Right atrium auricular region (tissue), 2 donors: ENCODE measurements at regions not wholly inside any gene's neighbourhood (a gene's known extent, or its start where the extent isn't known, plus 50 kb on each side); places are given as distances from the start of the nearest gene placed in this dataset.

Experiments used
- DNase-seq: peaks from one replicate; pipeline ENCODE4 v3.0.0-alpha.2; 2019; ENCODE audit warnings: low spot score
- H3K27ac ChIP-seq, 2 donors: fragments of 200-600 bp; sonication (generic); 1 replicate in 1 of 2; 2 replicates in 1 of 2; pipeline ENCODE4 v1.5.1; 2016 to 2019
- H3K27me3 ChIP-seq, 2 donors: fragments of 200-600 bp; sonication (generic); one replicate each; pipeline versions ENCODE4 v1.5.1 to v1.6.0; 2017 to 2019
- H3K36me3 ChIP-seq: fragments of 200-600 bp; sonication (generic); one replicate; pipeline ENCODE4 v1.5.1; 2016
- H3K4me1 ChIP-seq, 2 donors: fragments of 200-600 bp; sonication (generic); one replicate each; pipeline versions ENCODE4 v1.5.1 to v1.6.0; 2017 to 2019
- H3K4me3 ChIP-seq, 2 donors: fragments of 200-600 bp; sonication (generic); 1 replicate in 1 of 2; 2 replicates in 1 of 2; pipeline ENCODE4 v1.5.1; 2017 to 2019; ENCODE audit warnings: mild to moderate bottlenecking in 1 of 2, moderate library complexity in 1 of 2
- H3K9me3 ChIP-seq, 2 donors: fragments of 200-600 bp; sonication (generic); one replicate each; pipeline ENCODE4 v1.5.1; 2019
- CTCF ChIP-seq, 2 donors: fragments of 200-600 bp; sonication (generic); IDR thresholded peaks; one replicate each; pipeline ENCODE4 v1.5.1; 2019; ENCODE audit warnings: antibody characterized with exemption in 2 of 2

- Histone ChIP-seq H3K4me1 (peaks cover 0 to 9% of the 10 kb centered on the region in 2 donors), H3K36me3 (no peaks in the 10 kb centered on the region), H3K4me3 (no peak overlapping the region), H3K9me3 (no peaks in the 10 kb centered on the region), H3K27me3 (no peaks in the 10 kb centered on the region), H3K27ac (peak overlapping the region in 1 of 2 donors; percentile 44)
- no peak for TF ChIP-seq CTCF (IDR thresholded peaks at IDR 0.05)
- DNase-seq, result no peak
Observed at GRCh38 chr4:124092101-124092500, 620.4 kb downstream of the ANKRD50 start.

- Histone ChIP-seq H3K9me3 (no peaks in the 10 kb centered on the region), H3K27ac (peak overlapping the region in 1 of 2 donors; percentile 44), H3K36me3 (no peaks in the 10 kb centered on the region), H3K4me3 (no peak overlapping the region), H3K27me3 (no peaks in the 10 kb centered on the region), H3K4me1 (peaks cover 0 to 9% of the 10 kb centered on the region in 2 donors)
- no peak for TF ChIP-seq CTCF (IDR thresholded peaks at IDR 0.05)
- no peak for DNase-seq
Observed at GRCh38 chr4:124092541-124092984, 620.0 kb downstream of the ANKRD50 start.

GRCh38 chr4:124095621-124096020 is 616.9 kb downstream of the ANKRD50 start:
- no peak for TF ChIP-seq CTCF (IDR thresholded peaks at IDR 0.05)
- Histone ChIP-seq H3K4me3 (no peak overlapping the region), H3K27me3 (no peaks in the 10 kb centered on the region), H3K36me3 (no peaks in the 10 kb centered on the region), H3K4me1 (peaks cover 0 to 9% of the 10 kb centered on the region in 2 donors), H3K9me3 (no peaks in the 10 kb centered on the region), H3K27ac (no peak overlapping the region)
- no peak for DNase-seq

- no peaks in the 10 kb centered on the region for H3K9me3 ChIP-seq
- DNase-seq, result no peak
- TF ChIP-seq CTCF (IDR thresholded peaks at IDR 0.05), result no peak
- no peak overlapping the region for H3K27ac ChIP-seq
- H3K27me3 ChIP-seq, result no peaks in the 10 kb centered on the region
- H3K4me1 ChIP-seq, result peaks cover 0 to 9% of the 10 kb centered on the region in 2 donors
- no peak overlapping the region for H3K4me3 ChIP-seq
- H3K36me3 ChIP-seq, result no peaks in the 10 kb centered on the region
Observed at GRCh38 chr4:124096290-124096689, 616.2 kb downstream of the ANKRD50 start.

- H3K4me1 ChIP-seq, result peaks cover 0 to 2% of the 10 kb centered on the region in 2 donors
- H3K27me3 ChIP-seq, result no peaks in the 10 kb centered on the region
- H3K36me3 ChIP-seq, result no peaks in the 10 kb centered on the region
- no peak overlapping the region for H3K4me3 ChIP-seq
- peak overlapping the region in 1 of 2 donors; percentile 70 for H3K27ac ChIP-seq
- H3K9me3 ChIP-seq, result peaks cover 0 to under 1% of the 10 kb centered on the region in 2 donors
- no peak for DNase-seq
- no peak for TF ChIP-seq CTCF (IDR thresholded peaks at IDR 0.05)
Observed at GRCh38 chr4:124097447-124097846, 615.1 kb downstream of the ANKRD50 start.

- no peak for TF ChIP-seq CTCF (IDR thresholded peaks at IDR 0.05)
- Histone ChIP-seq H3K4me3 (no peak overlapping the region), H3K4me1 (no peaks in the 10 kb centered on the region), H3K36me3 (no peaks in the 10 kb centered on the region), H3K27me3 (no peaks in the 10 kb centered on the region), H3K27ac (no peak overlapping the region), H3K9me3 (peaks cover 0 to 19% of the 10 kb centered on the region in 2 donors)
- DNase-seq, result no peak
Observed at GRCh38 chr4:124104101-124104500, 608.4 kb downstream of the ANKRD50 start.
